PFSK-1 (cell line): ENCODE measurements at regions not wholly inside any gene's neighbourhood (a gene's known extent, or its start where the extent isn't known, plus 50 kb on each side); places are given as distances from the start of the nearest gene placed in this dataset.

ENCODE experiments used
- FOXP2 ChIP-seq: optimal IDR thresholded peaks from 2 replicates; pipeline ENCODE3; 2011; ENCODE audit warnings: borderline replicate concordance, control low read depth, inconsistent platforms; ENCODE audit not compliant: insufficient read depth; ENCODE audit errors: extremely low read length, extremely low read depth
- POLR2AphosphoS5 ChIP-seq: IDR thresholded peaks from 2 replicates; pipeline ENCODE4 v1.6.1; 2012; ENCODE audit warnings: low read depth, mild to moderate bottlenecking, control low read depth, low read length, moderate library complexity
- REST ChIP-seq, 2 experiments: IDR thresholded peaks; 2 replicates each; pipeline versions ENCODE4 v1.6.1 to v1.8.0; 2011 to 2012; ENCODE audit warnings: low read depth in 2 of 2, low read length in 2 of 2, control low read depth in 1 of 2, inconsistent platforms in 1 of 2, mild to moderate bottlenecking in 1 of 2, moderate library complexity in 1 of 2; ENCODE audit not compliant: insufficient read depth in 1 of 2
- SIN3A ChIP-seq: IDR thresholded peaks from 2 replicates; pipeline ENCODE4 v1.6.1; 2012; ENCODE audit warnings: mild to moderate bottlenecking, low read length, moderate library complexity, borderline replicate concordance; ENCODE audit not compliant: insufficient read depth
- TAF1 ChIP-seq: IDR thresholded peaks from 2 replicates; pipeline ENCODE4 v1.6.1; 2012; ENCODE audit warnings: low read length, control low read depth, borderline replicate concordance; ENCODE audit not compliant: insufficient read depth

GRCh38 chr4:147313108-147313507 is 167.8 kb upstream of the EDNRA start:
- TF ChIP-seq POLR2AphosphoS5 = no peak
- TF ChIP-seq SIN3A = no peak
- no peak for TF ChIP-seq TAF1
- TF ChIP-seq FOXP2 = no peak
- TF ChIP-seq REST (IDR thresholded peaks at IDR 0.05; ENCODE audit: insufficient read depth in 1 of 2, low read depth in 2 of 2, low read length in 2 of 2) = no peak
